HepG2 (cell line): ENCODE measurements at regions not wholly inside any gene's neighbourhood (a gene's known extent, or its start where the extent isn't known, plus 50 kb on each side); places are given as distances from the start of the nearest gene placed in this dataset.
A peak's percentile ranks its signal among the peaks of the same experiment; 100 is the strongest.
"Not testable (repeated sequence)": the region's sequence is repeated elsewhere in the genome, so short reads cannot be mapped to it uniquely, and the experiment has no call there.

ENCODE experiments used
- ATAC-seq: fragments of 200-7000 bp; cut with Tn5 transposase; 3 replicates; pipeline ENCODE4 v1.9.1; 2020; ENCODE audit warnings: mild to moderate bottlenecking, moderate library complexity
- BruUV-seq: library from RNA; stranded (reverse); fragments of 400-500 nt; replicated peaks from 2 replicates; lab custom pipeline; 2021; lab: Mats Ljungman, UMichigan
- CTCF ChIA-PET: fragments of 300-600 bp; formaldehyde crosslinking; extraction: SDS; loops from one replicate; lab custom pipeline; 2021; ENCODE audit warnings: low total read pairs, inconsistent platforms, low intra/inter-chr PET ratio; lab: Yijun Ruan, JAX
- POLR2A ChIA-PET: fragments of 350-600 bp; sonication (Branson Sonifier 250); formaldehyde crosslinking; loops from one replicate; lab custom pipeline; 2020; ENCODE audit warnings: antibody characterized with exemption, inconsistent platforms; lab: Yijun Ruan, JAX
- DNase-seq: peaks from one replicate; pipeline ENCODE4 v3.0.0-alpha.2; 2015; ENCODE audit warnings: low spot score
- FAIRE-seq: peaks from 3 replicates; lab custom pipeline; 2011; peaks lifted over from hg19 to GRCh38; lab: Jason Lieb, UNC
- H2AFZ ChIP-seq: one replicate; pipeline ENCODE4 v1.6.1; 2011; ENCODE audit warnings: low read length, inconsistent platforms
- H3K27ac ChIP-seq: fragments of 300-600 bp; 3 replicates; pipeline ENCODE4 v1.8.0; 2011; ENCODE audit warnings: mixed run types, mild to moderate bottlenecking, mixed read lengths, low read length, inconsistent platforms; ENCODE audit not compliant: insufficient read depth; ENCODE audit errors: extremely low read length
- H3K27me3 ChIP-seq, 2 experiments: fragments of 200-600 bp in 1 of 2; 2 replicates in 1 of 2; 3 replicates in 1 of 2; pipeline versions ENCODE4 v1.6.0 to v1.8.0; 2011; ENCODE audit warnings: low read length in 2 of 2, mild to moderate bottlenecking in 2 of 2, moderate library complexity in 2 of 2, inconsistent platforms in 1 of 2; ENCODE audit not compliant: insufficient read depth in 2 of 2, control insufficient read depth in 1 of 2
- H3K36me3 ChIP-seq, 2 experiments: fragments of 200-600 bp in 1 of 2; replicated peaks in 1 of 2; 2 replicates in 1 of 2; 3 replicates in 1 of 2; pipeline versions ENCODE4 v1.5.1 to v1.8.0; 2011; ENCODE audit warnings: low read length in 2 of 2, inconsistent platforms in 1 of 2; ENCODE audit not compliant: insufficient read depth in 2 of 2, control insufficient read depth in 1 of 2
- H3K4me1 ChIP-seq: 2 replicates; pipeline ENCODE4 v1.5.1; 2012; ENCODE audit warnings: low read length, inconsistent platforms; ENCODE audit not compliant: insufficient read depth
- H3K4me2 ChIP-seq: 2 replicates; pipeline ENCODE4 v1.6.0; 2011; ENCODE audit warnings: low read depth, low read length, inconsistent platforms
- H3K4me3 ChIP-seq, 3 experiments: fragments of 200-600 bp in 1 of 3; sonication (generic), shearing (Covaris generic) in 1 of 3; replicated peaks in 1 of 3; 2 replicates each; pipeline ENCODE4 v1.5.1; 2011 to 2016; ENCODE audit warnings: low read length in 3 of 3, inconsistent platforms in 2 of 3, low read depth in 2 of 3, mild to moderate bottlenecking in 2 of 3, control low read depth in 1 of 3, mixed read lengths in 1 of 3; ENCODE audit not compliant: insufficient read depth in 1 of 3
- H3K79me2 ChIP-seq: one replicate; pipeline ENCODE4 v1.6.1; 2011; ENCODE audit warnings: low read length, inconsistent platforms; ENCODE audit not compliant: insufficient read depth
- H3K9ac ChIP-seq: 2 replicates; pipeline ENCODE4 v1.6.0; 2011; ENCODE audit warnings: mild to moderate bottlenecking, low read depth, low read length, inconsistent platforms; ENCODE audit not compliant: insufficient read depth
- H3K9me3 ChIP-seq: 2 replicates; pipeline ENCODE4 v1.5.1; 2012; ENCODE audit warnings: mild to moderate bottlenecking, low read length
- H4K20me1 ChIP-seq: 2 replicates; pipeline ENCODE4 v1.6.0; 2011; ENCODE audit warnings: inconsistent platforms, mild to moderate bottlenecking, low read length, moderate library complexity; ENCODE audit not compliant: insufficient read depth
- ATF7 ChIP-seq, 2 experiments: fragments of 450-650 bp in 1 of 2; sonication (generic) in 1 of 2; formaldehyde crosslinking in 1 of 2; IDR thresholded peaks; 2 replicates each; pipeline versions ENCODE4 v1.4.0 to v1.6.1; 2016 to 2020; ENCODE audit warnings: antibody characterized with exemption in 1 of 2, mild to moderate bottlenecking in 1 of 2, missing genetic modification reagents in 1 of 2
- JDP2 ChIP-seq: sonication (generic); formaldehyde crosslinking; IDR thresholded peaks from 2 replicates; pipeline ENCODE4 v1.8.1; 2022; ENCODE audit warnings: missing genetic modification reagents, borderline replicate concordance
- KDM5B ChIP-seq: sonication (generic); formaldehyde crosslinking; IDR thresholded peaks from 2 replicates; pipeline ENCODE4 v1.4.0; 2020; ENCODE audit warnings: missing genetic modification reagents, mild to moderate bottlenecking, borderline replicate concordance
- ZNF75D ChIP-seq: sonication (generic); formaldehyde crosslinking; IDR thresholded peaks from 2 replicates; pipeline ENCODE4 v1.8.1; 2023; ENCODE audit warnings: missing genetic modification reagents, mild to moderate bottlenecking, borderline replicate concordance
- WGBS: methylation state at CpG from one replicate; pipeline ENCODE4 v1.1.6; 2017; ENCODE audit warnings: low lambda C conversion rate; 5-methylcytosine and 5-hydroxymethylcytosine counted together
- in situ Hi-C: cut with HindIII; loops from 2 replicates; pipeline ENCODE4 v1.10.0; 2017; ENCODE audit warnings: low pct_unique_long_range_greater_than_20kb; ENCODE audit not compliant: extremely low pct_ligation_motif_present
- intact Hi-C: fragments of 100-400 bp; cut with micrococcal nuclease; formaldehyde crosslinking; loops from one replicate; pipeline ENCODE4 v1.10.0; 2022; ENCODE audit not compliant: unreplicated experiment

GRCh38 chr12:86985298-86985697 lies 729.1 kb upstream of the MGAT4C start (continued):
- TF ChIP-seq KDM5B = no peak
- TF ChIP-seq ZNF75D = no peak

GRCh38 chr12:86970595-86970994 lies 714.4 kb upstream of the MGAT4C start:
- ATAC-seq, H3K27me3 ChIP-seq, H2AFZ ChIP-seq, DNase-seq, H3K4me1 ChIP-seq, BruUV-seq, H3K9ac ChIP-seq, POLR2A ChIA-PET, FAIRE-seq, H3K36me3 ChIP-seq, in situ Hi-C loops, intact Hi-C loops, CTCF ChIA-PET, H3K27ac ChIP-seq, H3K4me2 ChIP-seq, H4K20me1 ChIP-seq, H3K79me2 ChIP-seq, H3K4me3 ChIP-seq: not testable (repeated sequence)
- no CpG with 5 or more reads among the region's 7 CpGs for WGBS
- H3K9me3 ChIP-seq = peaks cover 31% of the 10 kb centered on the region

DNA sequence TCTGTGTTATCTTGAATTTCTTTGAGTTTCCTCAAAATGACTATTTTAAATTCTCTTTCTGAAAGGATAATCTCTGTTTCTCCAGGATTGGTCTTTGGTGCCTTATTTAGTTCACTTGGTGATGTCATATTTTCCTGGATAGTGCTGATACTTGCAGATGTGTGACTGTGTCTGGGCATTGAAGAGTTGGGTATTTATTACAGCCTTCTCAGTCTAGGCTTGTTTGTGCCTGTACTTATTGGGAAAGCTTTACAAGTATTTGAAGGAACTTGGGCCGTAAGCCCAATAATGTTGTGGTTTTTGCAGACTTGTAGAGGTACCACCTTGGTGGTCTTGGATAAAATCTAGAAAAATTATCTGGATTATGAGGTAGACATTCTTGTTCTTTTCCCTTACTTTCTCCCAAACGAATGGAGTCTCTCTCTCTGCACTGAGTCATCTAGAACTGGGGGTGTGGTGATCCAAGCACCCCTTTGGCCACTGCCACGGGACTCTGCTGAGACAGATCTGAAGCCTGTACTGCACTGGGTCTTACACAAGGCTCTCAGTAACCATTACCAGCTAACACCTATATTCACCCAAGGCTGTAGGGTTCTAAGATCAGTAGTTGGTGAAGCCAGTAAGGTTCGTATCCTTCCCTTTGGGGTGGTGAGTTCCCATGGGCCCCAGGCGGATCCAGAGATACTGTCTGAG lies 703.7 kb upstream of the MGAT4C start:
- FAIRE-seq (no peak), DNase-seq (no peak)
- H4K20me1 ChIP-seq = no peaks in the 10 kb centered on the region

More for the DNA sequence above, 703.7 kb upstream of the MGAT4C start:
- Histone ChIP-seq H3K9ac (no peak overlapping the region), H3K9me3 (peaks cover 48% of the 10 kb centered on the region), H3K4me3 (no peak overlapping the region), H3K27me3 (no peaks in the 10 kb centered on the region; a peak in 1 of 5 replicates), H3K4me1 (no peaks in the 10 kb centered on the region), H3K27ac (no peak overlapping the region), H3K4me2 (no peak overlapping the region), H3K79me2 (no peaks in the 10 kb centered on the region), H2AFZ (no peak overlapping the region), H3K36me3 (no peaks in the 10 kb centered on the region)
- no peak for ATAC-seq
- BruUV-seq = no TSS peak
- intact Hi-C loops = no loop called here
- WGBS = 9% methylated on average over 5 of the region's 5 CpGs
- in situ Hi-C loops = no loop called here
- ChIA-PET CTCF (no interaction called here), POLR2A (no interaction called here)
- TF ChIP-seq ATF7 (IDR thresholded peaks at IDR 0.05) (peak; percentile 40; the same call in 1 of the 2 replicates), ATF7 (CRISPR knock-in tag; IDR thresholded peaks at IDR 0.05) (no peak), JDP2 (no peak)
